ENCODE measurements at regions not wholly inside any gene's neighbourhood (a gene's known extent, or its start where the extent isn't known, plus 50 kb on each side); places are given as distances from the start of the nearest gene placed in this dataset.
A peak's percentile ranks its signal among the peaks of the same experiment; 100 is the strongest.

- DNase-seq (ENCODE audit: low read depth in 2 of 2), result no peak
Measured at GRCh38 chr18:31213641-31214040, 51.0 kb upstream of the DSC1 start.

DNA sequence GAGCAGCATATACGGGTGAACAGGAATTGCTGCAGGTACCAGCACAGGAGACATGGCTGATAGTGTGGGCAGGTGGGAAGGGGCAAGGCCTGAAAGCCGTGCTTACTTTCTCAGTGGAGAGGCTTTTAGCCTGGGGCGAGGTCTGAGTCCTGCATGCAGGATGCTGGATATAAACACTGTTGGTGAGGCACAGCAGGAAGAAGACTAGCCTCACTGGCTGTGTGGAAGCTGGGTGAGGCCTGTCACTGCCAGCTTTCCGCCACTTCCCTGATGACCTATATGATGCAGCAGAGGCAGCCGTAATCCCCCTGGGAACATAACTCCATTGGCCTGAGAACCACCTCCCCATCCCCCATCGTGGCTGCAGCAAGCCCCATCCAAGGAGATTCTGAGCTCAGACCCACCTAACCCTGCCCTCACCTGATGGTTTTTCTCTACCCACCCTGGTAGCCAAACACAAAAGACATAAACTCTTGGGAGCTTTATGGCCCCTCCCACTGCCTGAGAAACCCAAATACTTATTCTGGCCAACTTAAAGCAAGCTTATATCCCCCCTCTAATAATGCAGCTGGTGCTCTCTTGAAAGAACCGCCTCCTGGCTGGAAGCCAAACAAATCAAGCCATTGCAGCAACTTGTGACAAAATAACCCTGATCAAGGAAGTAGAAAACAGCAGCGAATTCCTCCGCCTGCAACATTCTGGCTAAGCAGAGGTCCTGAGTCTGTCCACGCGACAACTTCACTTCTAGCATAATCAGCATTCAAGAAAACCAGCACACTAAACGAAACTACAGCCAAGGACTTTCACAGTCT lies 54.6 kb upstream of the DSC1 start:
- DNase-seq (ENCODE audit: low read depth in 2 of 2), result no peak

DNA sequence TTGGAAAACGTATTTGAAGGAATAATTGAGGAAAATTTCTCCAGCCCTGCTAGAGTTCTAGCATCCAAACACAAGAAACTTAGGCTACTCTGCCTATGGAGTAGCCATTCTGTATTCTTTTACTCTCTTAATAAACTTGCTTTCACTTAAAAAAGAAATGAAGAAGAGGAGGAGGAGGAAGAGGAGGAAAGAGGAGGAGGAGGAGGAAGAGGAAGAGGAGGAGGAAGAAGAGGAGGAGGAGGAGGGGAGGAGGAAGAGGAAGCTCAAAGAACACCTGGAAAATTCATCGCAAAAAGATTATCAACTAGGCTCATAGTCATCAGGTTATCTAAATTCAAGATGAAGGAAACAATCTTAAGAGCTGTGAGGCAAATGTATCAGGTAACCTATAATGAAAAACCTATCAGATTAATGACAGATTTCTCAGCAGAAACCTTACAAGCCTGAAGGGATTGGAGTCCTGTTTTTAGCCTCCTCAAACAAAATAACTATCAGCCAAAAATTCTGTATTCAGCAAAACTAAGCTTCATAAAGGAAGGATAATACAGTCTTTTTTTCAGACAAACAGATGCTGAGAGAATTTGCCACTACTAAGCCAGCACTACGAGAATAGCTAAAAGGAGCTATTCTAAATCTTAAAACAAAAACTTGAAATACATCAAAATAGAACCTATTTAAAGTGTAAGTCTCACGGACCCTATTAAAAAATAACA lies 56.2 kb upstream of the DSC1 start:
- no peak for DNase-seq (ENCODE audit: low read depth in 2 of 2)

DNA sequence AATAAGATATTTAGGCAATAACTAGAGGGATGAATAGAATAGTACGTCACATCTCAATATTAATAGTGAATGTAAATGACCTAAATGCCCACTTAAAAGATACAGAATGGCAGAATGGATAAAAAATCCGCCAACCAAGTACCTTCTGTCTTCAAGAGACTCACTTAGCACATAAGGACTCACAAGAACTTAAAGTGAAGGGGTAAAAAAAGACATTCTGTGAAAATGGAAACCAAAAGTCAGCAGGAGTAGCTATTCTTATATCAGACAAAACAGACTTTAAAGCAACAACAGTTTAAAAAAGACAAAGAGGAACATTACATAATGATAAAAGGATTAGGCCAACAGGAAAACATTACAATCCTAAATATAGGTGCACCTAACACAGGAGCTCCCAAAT lies 56.7 kb upstream of the DSC1 start:
- no peak for DNase-seq (ENCODE audit: low read depth in 2 of 2)

DNA sequence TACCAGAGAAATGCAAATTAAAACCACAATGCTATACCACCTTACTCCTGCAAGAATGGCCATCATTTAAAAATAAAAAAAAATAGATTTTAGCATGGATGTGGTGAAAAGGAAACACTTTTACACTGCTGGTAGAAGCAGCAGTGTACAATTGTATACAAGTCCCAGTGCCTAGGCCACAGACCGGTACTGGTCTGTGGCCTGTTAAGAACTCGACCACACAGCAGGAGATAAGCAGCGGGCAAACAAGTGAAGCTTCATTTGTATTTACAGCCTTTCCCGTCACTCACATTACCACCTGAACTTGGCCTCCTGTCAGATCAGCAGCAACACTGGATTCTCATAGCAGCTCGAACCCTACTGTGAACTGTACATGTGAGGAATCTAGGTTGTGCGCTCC lies 60.7 kb upstream of the DSC1 start:
- DNase-seq (ENCODE audit: low read depth in 2 of 2), result no peak

DNA sequence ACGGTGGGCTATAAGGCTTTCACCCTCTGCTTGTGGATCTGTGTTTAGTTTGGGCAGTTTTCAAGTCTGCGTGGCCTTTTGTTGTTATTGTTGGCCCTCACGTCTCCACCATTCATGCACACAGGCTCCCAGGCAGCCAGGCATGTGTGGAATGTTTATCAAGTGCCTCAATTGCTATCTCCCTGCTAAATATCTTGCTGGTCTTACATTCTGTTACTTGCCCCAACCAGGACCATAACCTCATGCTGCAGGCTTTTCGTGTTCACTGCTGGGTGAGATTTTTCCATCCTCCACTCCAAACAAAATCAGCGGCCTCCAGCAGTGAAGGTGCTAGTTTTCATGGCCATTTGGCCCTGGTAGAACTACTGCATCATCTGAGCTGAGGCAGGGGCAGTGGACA lies 63.0 kb upstream of the DSC1 start:
- peak in 1 of 2 donors; percentile 94 for DNase-seq (ENCODE audit: low read depth in 2 of 2)

DNA sequence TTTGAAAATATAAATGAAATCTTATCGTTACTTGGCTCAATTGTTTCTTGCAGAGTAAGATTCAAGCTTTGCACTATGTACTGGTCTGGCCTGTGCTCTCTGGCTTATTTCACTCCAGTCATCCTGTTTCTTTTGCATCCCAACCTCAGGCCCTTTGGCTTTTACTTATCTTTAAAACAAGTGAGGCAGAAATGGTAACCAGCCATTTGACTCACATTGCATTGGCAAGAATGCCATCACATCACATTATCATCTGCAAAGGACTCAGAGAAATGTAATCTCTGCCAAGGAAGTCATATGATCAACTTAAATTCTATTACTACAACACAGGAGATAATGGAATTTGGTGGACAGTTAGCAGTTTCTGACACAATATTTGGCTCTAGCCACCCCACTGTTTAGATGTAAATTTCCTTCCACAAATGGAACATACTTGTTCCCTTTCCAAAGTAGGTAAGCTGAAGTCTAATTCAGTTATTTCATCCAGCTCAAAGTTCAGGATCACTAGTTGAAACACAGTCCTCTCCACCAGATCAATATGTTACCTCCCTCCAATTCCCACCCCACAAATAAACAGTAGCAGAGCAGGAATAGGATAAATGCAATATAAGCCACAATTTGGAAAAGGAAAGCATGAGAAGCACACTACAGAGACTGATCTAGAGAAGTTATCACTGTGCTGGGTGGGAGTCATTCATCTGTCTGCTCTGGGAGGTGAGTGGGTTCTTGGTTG lies 65.0 kb upstream of the DSC1 start:
- DNase-seq (ENCODE audit: low read depth in 2 of 2), result no peak

- no peak for DNase-seq (ENCODE audit: low read depth in 2 of 2)
Measured at GRCh38 chr18:31229829-31230228, 67.2 kb upstream of the DSC1 start.

DNA sequence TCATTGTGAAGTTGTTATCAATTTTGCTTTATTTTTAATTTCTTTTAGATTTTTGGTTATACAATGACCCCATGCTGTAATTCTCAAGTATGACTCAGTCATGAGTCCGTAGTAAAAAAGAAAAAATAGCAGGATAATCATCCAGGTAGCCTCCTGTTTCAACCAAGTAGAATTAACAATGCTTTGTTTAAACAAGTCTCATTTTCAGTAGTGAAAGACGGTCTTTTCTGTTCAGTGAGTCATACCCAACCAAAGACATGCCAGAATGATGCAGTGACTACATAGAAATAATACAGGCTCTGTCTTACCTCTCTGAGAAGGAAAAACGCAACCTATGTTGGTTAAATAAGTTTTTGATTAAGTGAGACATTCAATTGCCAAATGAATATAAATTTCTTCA lies 67.8 kb upstream of the DSC1 start:
- DNase-seq (ENCODE audit: low read depth in 2 of 2), result no peak

- DNase-seq (ENCODE audit: low read depth in 2 of 2), result no peak
Measured at GRCh38 chr18:31232013-31232412, 69.4 kb upstream of the DSC1 start.

DNA sequence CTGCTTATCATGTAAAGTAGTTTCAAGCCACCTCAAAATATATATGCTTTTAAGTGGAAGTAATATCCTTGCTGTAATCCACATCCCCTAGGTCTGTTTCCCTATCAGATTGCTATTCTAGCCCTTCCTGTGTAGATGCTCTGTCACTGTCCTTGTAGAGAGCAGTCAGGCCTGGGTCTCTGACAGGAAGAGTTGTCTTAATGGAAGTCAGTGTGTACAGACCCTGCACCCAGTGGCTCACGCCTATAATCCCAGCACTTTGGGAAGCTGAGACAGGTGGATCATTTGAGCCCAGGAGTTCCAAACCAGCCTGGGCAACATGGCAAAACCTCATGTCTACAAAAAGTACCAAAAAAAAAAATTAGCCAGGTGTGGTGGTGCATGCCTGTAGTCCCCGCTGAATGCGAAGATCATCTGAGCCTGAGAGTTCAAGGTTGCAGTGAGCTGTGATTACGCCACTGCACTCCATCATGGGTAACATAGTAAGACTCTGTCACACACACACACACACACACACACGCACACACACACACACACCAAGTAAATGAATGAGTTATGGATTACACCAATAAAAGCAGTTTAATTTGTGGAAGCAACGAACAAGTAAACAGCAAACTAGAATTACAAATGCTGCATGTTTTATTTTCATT lies 70.2 kb upstream of the DSC1 start:
- DNase-seq (ENCODE audit: low read depth in 2 of 2), result no peak

DNA sequence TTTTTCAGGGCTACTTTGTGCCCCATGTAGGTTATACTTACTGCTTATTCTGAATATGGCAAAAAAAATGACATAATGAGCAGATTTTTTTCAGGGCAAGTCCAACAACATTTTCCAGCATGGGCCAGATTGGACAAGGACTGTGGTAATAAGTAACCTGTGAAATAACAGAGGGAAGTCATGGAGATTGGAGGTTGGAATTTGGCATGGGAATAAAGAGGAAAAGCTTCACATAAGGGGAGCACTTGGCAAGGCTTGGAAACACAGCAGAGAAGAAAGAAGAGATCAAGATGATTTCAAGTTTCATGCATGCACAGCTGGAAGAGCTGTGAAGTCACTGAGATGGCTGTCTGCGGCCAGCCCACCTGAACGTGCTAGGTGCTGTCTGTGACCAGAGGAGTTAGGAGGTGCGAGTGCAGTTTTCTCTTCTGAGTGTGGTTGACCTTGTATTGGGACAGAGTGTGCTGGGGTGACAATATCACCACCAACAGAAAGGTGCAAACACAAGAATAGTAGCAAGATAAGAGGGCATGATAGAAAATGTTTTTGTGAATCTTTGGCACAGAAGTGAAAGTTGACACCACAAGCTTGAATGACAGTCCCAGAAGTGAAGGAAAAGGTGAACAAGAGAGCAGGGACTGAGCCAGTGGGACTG lies 71.1 kb upstream of the DSC1 start:
- DNase-seq (ENCODE audit: low read depth in 2 of 2), result no peak

DNA sequence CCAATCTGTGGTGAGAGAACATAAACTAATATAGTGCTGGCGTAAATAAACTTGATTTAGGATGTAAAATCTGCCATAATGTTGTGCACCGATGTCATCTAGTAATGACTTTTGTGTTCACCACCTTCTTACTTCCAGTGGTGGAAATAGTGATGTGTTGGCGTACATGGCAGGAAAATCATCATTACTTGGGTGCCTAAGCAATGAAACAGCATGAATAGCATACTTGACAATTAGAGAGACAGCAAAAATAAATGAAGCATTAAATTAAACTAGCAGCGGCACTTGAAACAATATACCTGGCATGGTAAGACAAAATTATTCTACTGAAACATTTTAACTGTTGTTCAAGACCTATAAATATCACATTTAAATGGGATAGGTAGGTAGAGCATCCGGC lies 73.2 kb upstream of the DSC1 start:
- no peak for DNase-seq (ENCODE audit: low read depth in 2 of 2)

- no peak for DNase-seq (ENCODE audit: low read depth in 2 of 2)
Measured at GRCh38 chr18:31237142-31237541, 74.5 kb upstream of the DSC1 start.

DNA sequence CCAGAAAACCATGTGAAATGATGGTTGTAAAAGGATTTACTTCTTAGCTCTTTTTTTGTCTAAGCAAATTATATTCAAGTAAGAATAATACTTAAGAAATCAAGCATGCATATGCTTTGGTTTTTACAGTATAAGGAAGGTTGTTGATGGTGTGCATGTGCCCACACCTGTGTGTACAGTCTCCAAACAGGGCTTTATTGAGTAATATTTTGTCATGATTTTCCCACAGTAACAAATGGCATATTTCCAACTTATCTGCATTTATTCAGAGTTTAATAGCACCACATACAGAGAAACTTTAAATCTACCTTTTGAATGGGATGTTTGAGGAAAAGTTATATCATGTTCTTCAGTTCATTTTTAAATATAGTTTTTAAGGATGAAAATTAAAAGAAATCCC lies 76.5 kb upstream of the DSG1 start:
- no peak for DNase-seq (ENCODE audit: low read depth in 2 of 2)

GRCh38 chr18:31241900-31242409 lies 76.0 kb upstream of the DSG1 start:
- DNase-seq (ENCODE audit: low read depth in 2 of 2), result no peak

- peak in 1 of 2 donors; percentile 73 for DNase-seq (ENCODE audit: low read depth in 2 of 2)
Measured at GRCh38 chr18:31243740-31244512, 74.0 kb upstream of the DSG1 start.

DNA sequence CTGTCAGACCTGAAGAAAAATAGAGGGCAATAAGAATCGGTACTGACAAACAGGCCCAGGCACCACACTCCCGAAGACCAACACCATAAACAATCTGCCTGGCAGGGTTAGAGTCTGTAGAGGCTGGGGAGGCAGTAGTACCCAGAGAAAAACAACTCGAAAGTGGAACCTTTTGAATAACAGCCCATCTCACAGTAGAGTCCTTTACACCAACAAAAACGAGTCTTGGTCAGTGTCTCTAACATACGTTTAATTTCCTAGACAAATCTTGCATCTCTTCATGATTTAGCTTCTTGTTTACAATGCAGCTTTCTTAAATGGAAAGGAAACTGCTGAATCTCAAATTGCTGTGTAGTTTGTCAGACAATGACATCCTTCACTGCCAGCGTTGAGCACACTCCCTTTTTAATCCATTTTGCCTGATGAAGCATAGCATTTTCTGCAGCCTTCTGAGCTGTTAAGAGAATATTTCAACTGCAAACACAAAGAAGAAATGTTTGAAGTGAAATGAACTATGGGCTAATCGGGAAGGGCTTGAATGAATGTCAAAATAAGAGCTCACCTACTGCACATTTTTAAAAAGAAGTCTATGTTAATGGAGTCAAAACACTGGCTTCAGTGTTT lies 73.1 kb upstream of the DSG1 start:
- peak in 1 of 2 donors; percentile 33 for DNase-seq (ENCODE audit: low read depth in 2 of 2)

GRCh38 chr18:31245820-31246219 lies 72.1 kb upstream of the DSG1 start:
- no peak for DNase-seq (ENCODE audit: low read depth in 2 of 2)

DNA sequence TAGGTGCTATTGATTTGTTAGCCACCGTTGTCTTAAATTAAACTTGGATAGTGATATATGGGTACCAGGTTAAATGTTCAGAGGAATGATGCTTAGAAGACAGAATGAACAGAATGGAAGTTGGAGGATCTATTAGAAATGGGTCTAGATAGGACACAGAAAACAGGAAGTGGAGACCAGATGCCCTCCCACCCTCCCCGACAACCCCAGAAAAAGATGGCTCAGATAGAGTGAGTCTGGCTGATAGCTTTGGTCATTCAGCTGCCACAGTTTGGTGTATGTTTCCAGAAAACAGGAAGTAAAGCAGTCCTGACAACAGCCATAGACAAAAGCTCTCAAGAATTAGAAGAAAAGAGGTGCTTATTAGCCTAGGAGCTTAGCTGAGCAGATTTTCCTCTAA lies 71.5 kb upstream of the DSG1 start:
- no peak for DNase-seq (ENCODE audit: low read depth in 2 of 2)
